Mesenchymal stem cell (in vitro differentiated cells and primary cell): ENCODE measurements at regions not wholly inside any gene's neighbourhood (a gene's known extent, or its start where the extent isn't known, plus 50 kb on each side); places are given as distances from the start of the nearest gene placed in this dataset.

Source experiments
- DNase-seq: peaks from one replicate; pipeline ENCODE4 v3.0.0-alpha.2; 2013
- H2AFZ ChIP-seq: one replicate; pipeline ENCODE4 v1.6.1; 2013; ENCODE audit warnings: low read depth, mild to moderate bottlenecking, control low read depth, inconsistent platforms, low read length, moderate library complexity
- H2AK5ac ChIP-seq: 2 replicates; pipeline ENCODE4 v1.6.1; 2013; ENCODE audit warnings: low read length, moderate library complexity, mild to moderate bottlenecking, inconsistent platforms; ENCODE audit not compliant: severe bottlenecking
- H2BK120ac ChIP-seq: one replicate; pipeline ENCODE4 v1.6.1; 2013; ENCODE audit warnings: low read depth, mild to moderate bottlenecking, inconsistent platforms, low read length, moderate library complexity
- H2BK12ac ChIP-seq, 2 experiments: one replicate each; pipeline ENCODE4 v1.6.1; 2013; ENCODE audit warnings: inconsistent platforms in 2 of 2, low read length in 2 of 2, mild to moderate bottlenecking in 2 of 2, moderate library complexity in 2 of 2, control low read depth in 1 of 2
- H2BK15ac ChIP-seq: one replicate; pipeline ENCODE4 v1.6.1; 2013; ENCODE audit warnings: mild to moderate bottlenecking, low read depth, inconsistent platforms; ENCODE audit not compliant: poor library complexity, severe bottlenecking
- H2BK5ac ChIP-seq: 2 replicates; pipeline ENCODE4 v1.6.1; 2013; ENCODE audit warnings: low read depth, mild to moderate bottlenecking, low read length, control low read depth, inconsistent platforms; ENCODE audit not compliant: poor library complexity, severe bottlenecking
- H3K14ac ChIP-seq, 2 experiments: one replicate each; pipeline ENCODE4 v1.6.1; 2013; ENCODE audit warnings: inconsistent platforms in 2 of 2, low read length in 2 of 2, control low read depth in 1 of 2, mild to moderate bottlenecking in 1 of 2, moderate library complexity in 1 of 2
- H3K18ac ChIP-seq, 2 experiments: one replicate each; pipeline ENCODE4 v1.6.1; 2013; ENCODE audit warnings: inconsistent platforms in 2 of 2, low read length in 2 of 2, control low read depth in 1 of 2, low read depth in 1 of 2, mild to moderate bottlenecking in 1 of 2
- H3K23ac ChIP-seq, 2 experiments: one replicate each; pipeline ENCODE4 v1.6.1; 2013; ENCODE audit warnings: inconsistent platforms in 2 of 2, low read length in 2 of 2, mild to moderate bottlenecking in 2 of 2, moderate library complexity in 2 of 2, control low read depth in 1 of 2
- H3K27ac ChIP-seq: 2 replicates; pipeline ENCODE4 v1.5.1; 2013; ENCODE audit warnings: mild to moderate bottlenecking, moderate library complexity, low read length, control low read depth, inconsistent platforms; ENCODE audit not compliant: poor library complexity, severe bottlenecking
- H3K27me3 ChIP-seq, 2 experiments: 2 replicates each; pipeline versions ENCODE4 v1.6.1 to v1.7.0; 2013; ENCODE audit warnings: low read length in 2 of 2, mild to moderate bottlenecking in 2 of 2, moderate library complexity in 2 of 2, control low read depth in 1 of 2, inconsistent platforms in 1 of 2; ENCODE audit not compliant: control insufficient read depth in 1 of 2, insufficient read depth in 1 of 2
- H3K36me3 ChIP-seq, 2 experiments: 2 replicates each; pipeline versions ENCODE4 v1.6.1 to v1.7.0; 2013; ENCODE audit warnings: low read length in 2 of 2, control low read depth in 1 of 2, inconsistent platforms in 1 of 2, low read depth in 1 of 2, mild to moderate bottlenecking in 1 of 2; ENCODE audit not compliant: insufficient read depth in 2 of 2, control insufficient read depth in 1 of 2
- H3K4ac ChIP-seq, 2 experiments: one replicate each; pipeline ENCODE4 v1.6.1; 2013; ENCODE audit warnings: inconsistent platforms in 2 of 2, low read length in 2 of 2, mild to moderate bottlenecking in 2 of 2, moderate library complexity in 2 of 2, control low read depth in 1 of 2, low read depth in 1 of 2
- H3K4me1 ChIP-seq: 2 replicates; pipeline ENCODE4 v1.6.1; 2013; ENCODE audit warnings: low read depth, low read length, control low read depth; ENCODE audit not compliant: control insufficient read depth, insufficient read depth
- H3K4me2 ChIP-seq: 2 replicates; pipeline ENCODE4 v1.6.1; 2013; ENCODE audit warnings: low read length, mild to moderate bottlenecking, inconsistent platforms; ENCODE audit not compliant: poor library complexity, severe bottlenecking
- H3K4me3 ChIP-seq, 2 experiments: 2 replicates each; pipeline versions ENCODE4 v1.5.1 to v1.7.0; 2013; ENCODE audit warnings: low read length in 2 of 2, mild to moderate bottlenecking in 2 of 2, control low read depth in 1 of 2, low read depth in 1 of 2; ENCODE audit not compliant: insufficient read depth in 1 of 2
- H3K79me1 ChIP-seq: replicated peaks from 2 replicates; pipeline ENCODE4 v1.6.1; 2013; ENCODE audit warnings: mild to moderate bottlenecking, control low read depth, low read length, inconsistent platforms; ENCODE audit not compliant: poor library complexity, severe bottlenecking
- H3K9ac ChIP-seq: 2 replicates; pipeline ENCODE4 v1.7.0; 2013; ENCODE audit warnings: mild to moderate bottlenecking, low read length, moderate library complexity
- H3K9me3 ChIP-seq: 2 replicates; pipeline ENCODE4 v1.7.0; 2013; ENCODE audit warnings: mild to moderate bottlenecking, low read length; ENCODE audit not compliant: control insufficient read depth
- H4K8ac ChIP-seq: one replicate; pipeline ENCODE4 v1.6.1; 2013; ENCODE audit warnings: inconsistent platforms, mild to moderate bottlenecking, low read length, moderate library complexity
- H4K91ac ChIP-seq: one replicate; pipeline ENCODE4 v1.6.1; 2013; ENCODE audit warnings: mild to moderate bottlenecking, low read length, inconsistent platforms
- WGBS: methylation state at CpG from one replicate; pipeline ENCODE4 v1.1.7; 2013; ENCODE audit warnings: mixed read lengths; 5-methylcytosine and 5-hydroxymethylcytosine counted together

- H4K8ac ChIP-seq, result no peak overlapping the region
- H3K36me3 ChIP-seq, result no peaks in the 10 kb centered on the region
- no peaks in the 10 kb centered on the region for H3K79me1 ChIP-seq
- H3K4me1 ChIP-seq, result no peaks in the 10 kb centered on the region
- no peak overlapping the region for H3K4me3 ChIP-seq
- no peak overlapping the region for H2AK5ac ChIP-seq
- H3K4me2 ChIP-seq, result no peak overlapping the region
- no peak overlapping the region for H2BK15ac ChIP-seq
- H2BK5ac ChIP-seq, result no peak overlapping the region
- H3K18ac ChIP-seq, result no peak overlapping the region
- H3K14ac ChIP-seq, result no peak overlapping the region
- H2AFZ ChIP-seq, result no peak overlapping the region
- no peaks in the 10 kb centered on the region for H3K9me3 ChIP-seq
- H3K9ac ChIP-seq, result no peak overlapping the region
- H2BK12ac ChIP-seq, result no peak overlapping the region
- H4K91ac ChIP-seq, result no peak overlapping the region
- no peak overlapping the region for H3K23ac ChIP-seq
- no peak overlapping the region for H3K27ac ChIP-seq
- H3K27me3 ChIP-seq, result no peaks in the 10 kb centered on the region
- H2BK120ac ChIP-seq, result no peak overlapping the region
- no peak overlapping the region for H3K4ac ChIP-seq
- DNase-seq, result no peak
Observed at GRCh38 chr12:5124401-5124800, 80.7 kb downstream of the KCNA5 start.

GRCh38 chr12:5134861-5135525 is 91.3 kb downstream of the KCNA5 start:
- Histone ChIP-seq H4K8ac (no peak overlapping the region), H3K23ac (no peak overlapping the region), H3K4me1 (peaks cover under 1% of the 10 kb centered on the region), H2BK12ac (no peak overlapping the region), H3K18ac (no peak overlapping the region), H3K79me1 (no peaks in the 10 kb centered on the region), H3K4ac (no peak overlapping the region), H4K91ac (no peak overlapping the region), H3K27ac (no peak overlapping the region), H2BK15ac (no peak overlapping the region), H2AK5ac (no peak overlapping the region), H3K9me3 (no peaks in the 10 kb centered on the region), H2BK5ac (no peak overlapping the region), H3K14ac (no peak overlapping the region), H3K27me3 (peaks cover 3 to 28% of the 10 kb centered on the region in 2 experiments), H2BK120ac (no peak overlapping the region), H3K4me3 (no peak overlapping the region), H3K9ac (no peak overlapping the region), H3K4me2 (no peak overlapping the region), H3K36me3 (no peaks in the 10 kb centered on the region), H2AFZ (no peak overlapping the region)
- no peak for DNase-seq
- WGBS, result 86% methylated on average over 5 of the region's 5 CpGs

- DNase-seq, result no peak
- no peak overlapping the region for H3K4me2 ChIP-seq
- H3K9me3 ChIP-seq, result no peaks in the 10 kb centered on the region
- no peaks in the 10 kb centered on the region for H3K79me1 ChIP-seq
- H3K9ac ChIP-seq, result no peak overlapping the region
- H3K18ac ChIP-seq, result no peak overlapping the region
- no peak overlapping the region for H3K4me3 ChIP-seq
- no peak overlapping the region for H2BK12ac ChIP-seq
- H2BK120ac ChIP-seq, result no peak overlapping the region
- no peak overlapping the region for H2AK5ac ChIP-seq
- no peak overlapping the region for H2BK15ac ChIP-seq
- no peak overlapping the region for H3K14ac ChIP-seq
- 71% methylated on average over 7 of the region's 7 CpGs for WGBS
- no peak overlapping the region for H4K91ac ChIP-seq
- no peaks in the 10 kb centered on the region for H3K36me3 ChIP-seq
- H3K27ac ChIP-seq, result no peak overlapping the region
- H2AFZ ChIP-seq, result no peak overlapping the region
- no peak overlapping the region for H2BK5ac ChIP-seq
- no peak overlapping the region for H4K8ac ChIP-seq
- no peak overlapping the region for H3K23ac ChIP-seq
- H3K4me1 ChIP-seq, result peaks cover 2% of the 10 kb centered on the region
- H3K4ac ChIP-seq, result no peak overlapping the region
- H3K27me3 ChIP-seq, result peaks cover 0 to 11% of the 10 kb centered on the region in 2 experiments
Observed at GRCh38 chr12:5138256-5138655, 94.6 kb downstream of the KCNA5 start.

GRCh38 chr12:5138845-5139244 is 95.2 kb downstream of the KCNA5 start:
- Histone ChIP-seq H2AFZ (no peak overlapping the region), H3K9me3 (no peaks in the 10 kb centered on the region), H2AK5ac (no peak overlapping the region), H3K4me2 (no peak overlapping the region), H3K4ac (no peak overlapping the region), H2BK120ac (no peak overlapping the region), H3K9ac (no peak overlapping the region), H3K14ac (no peak overlapping the region), H3K36me3 (no peaks in the 10 kb centered on the region), H3K18ac (no peak overlapping the region), H3K4me1 (peaks cover 2% of the 10 kb centered on the region), H4K8ac (no peak overlapping the region), H2BK5ac (no peak overlapping the region), H3K23ac (no peak overlapping the region), H3K79me1 (no peaks in the 10 kb centered on the region), H3K27ac (no peak overlapping the region), H3K27me3 (peaks cover 0 to 11% of the 10 kb centered on the region in 2 experiments), H2BK12ac (no peak overlapping the region), H3K4me3 (no peak overlapping the region), H2BK15ac (no peak overlapping the region), H4K91ac (no peak overlapping the region)
- DNase-seq, result no peak
